DND-41 (cell line): ENCODE measurements at regions not wholly inside any gene's neighbourhood (a gene's known extent, or its start where the extent isn't known, plus 50 kb on each side); places are given as distances from the start of the nearest gene placed in this dataset.

Experiments
- EZH2 ChIP-seq: IDR thresholded peaks from 3 replicates; pipeline ENCODE4 v1.6.1; 2012; ENCODE audit warnings: borderline replicate concordance, low read depth, mild to moderate bottlenecking, moderate library complexity, low read length, inconsistent platforms; ENCODE audit not compliant: severe bottlenecking
- TF ChIP-seq, protein P1 (sequence below): IDR thresholded peaks from 2 replicates; pipeline ENCODE4 v1.5.1; 2012; ENCODE audit warnings: borderline replicate concordance, low read length, moderate library complexity, mild to moderate bottlenecking; ENCODE audit not compliant: poor library complexity, severe bottlenecking; ENCODE audit errors: extremely low read depth

DNA sequence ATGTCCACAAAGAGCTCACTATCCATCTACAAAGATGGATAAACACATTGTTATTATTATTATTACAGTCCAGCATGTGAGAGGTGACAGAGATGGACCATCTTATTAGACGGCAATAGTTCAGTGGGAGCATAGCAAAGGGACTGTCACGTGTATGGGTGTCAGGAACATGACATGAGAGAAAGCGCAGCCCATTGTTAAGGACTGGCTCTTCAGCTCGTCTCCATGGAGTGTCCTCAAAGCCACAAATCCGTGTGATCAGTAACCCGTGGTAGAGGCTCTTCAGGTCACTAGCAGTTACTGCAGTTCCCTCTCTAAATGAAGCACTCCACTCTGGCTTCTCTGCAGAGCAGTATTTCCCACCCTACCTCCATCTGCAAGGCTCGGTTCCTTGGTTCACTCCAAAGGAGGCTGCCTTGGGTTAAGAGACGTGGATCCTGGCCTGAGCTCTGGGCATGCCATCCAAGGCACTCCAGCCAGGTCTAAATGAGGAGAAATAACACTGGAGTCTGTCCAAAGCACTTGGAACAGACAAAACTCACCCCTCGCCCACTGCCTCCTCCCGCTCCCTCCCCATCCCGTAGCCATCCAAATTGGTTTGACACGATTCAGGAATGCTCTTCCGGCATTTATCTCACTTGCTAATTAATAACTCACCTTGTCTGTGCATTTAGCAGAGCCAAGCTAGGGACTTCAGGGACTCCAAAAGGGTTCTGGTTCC is 122.3 kb upstream of the WWC1 start:
- no peak for TF ChIP-seq EZH2
- TF ChIP-seq, protein P1, sequence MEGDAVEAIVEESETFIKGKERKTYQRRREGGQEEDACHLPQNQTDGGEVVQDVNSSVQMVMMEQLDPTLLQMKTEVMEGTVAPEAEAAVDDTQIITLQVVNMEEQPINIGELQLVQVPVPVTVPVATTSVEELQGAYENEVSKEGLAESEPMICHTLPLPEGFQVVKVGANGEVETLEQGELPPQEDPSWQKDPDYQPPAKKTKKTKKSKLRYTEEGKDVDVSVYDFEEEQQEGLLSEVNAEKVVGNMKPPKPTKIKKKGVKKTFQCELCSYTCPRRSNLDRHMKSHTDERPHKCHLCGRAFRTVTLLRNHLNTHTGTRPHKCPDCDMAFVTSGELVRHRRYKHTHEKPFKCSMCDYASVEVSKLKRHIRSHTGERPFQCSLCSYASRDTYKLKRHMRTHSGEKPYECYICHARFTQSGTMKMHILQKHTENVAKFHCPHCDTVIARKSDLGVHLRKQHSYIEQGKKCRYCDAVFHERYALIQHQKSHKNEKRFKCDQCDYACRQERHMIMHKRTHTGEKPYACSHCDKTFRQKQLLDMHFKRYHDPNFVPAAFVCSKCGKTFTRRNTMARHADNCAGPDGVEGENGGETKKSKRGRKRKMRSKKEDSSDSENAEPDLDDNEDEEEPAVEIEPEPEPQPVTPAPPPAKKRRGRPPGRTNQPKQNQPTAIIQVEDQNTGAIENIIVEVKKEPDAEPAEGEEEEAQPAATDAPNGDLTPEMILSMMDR: no peak
